Osteocyte (in vitro differentiated cells): ENCODE measurements at regions not wholly inside any gene's neighbourhood (a gene's known extent, or its start where the extent isn't known, plus 50 kb on each side); places are given as distances from the start of the nearest gene placed in this dataset.

Source experiments
- DNase-seq: peaks from one replicate; pipeline ENCODE4 v3.0.0; 2021; ENCODE audit warnings: mixed read lengths; ENCODE audit not compliant: unreplicated experiment; ENCODE audit errors: extremely low spot score
- H3K27ac Mint-ChIP-seq: one replicate; pipeline ENCODE4 v1.8.0; 2021; ENCODE audit warnings: mild to moderate bottlenecking, mixed read lengths; ENCODE audit not compliant: unreplicated experiment
- H3K27me3 Mint-ChIP-seq: one replicate; pipeline ENCODE4 v1.8.0; 2021; ENCODE audit warnings: mixed read lengths; ENCODE audit not compliant: unreplicated experiment
- H3K36me3 Mint-ChIP-seq: one replicate; pipeline ENCODE4 v1.8.0; 2021; ENCODE audit warnings: mixed read lengths; ENCODE audit not compliant: unreplicated experiment
- H3K4me1 Mint-ChIP-seq: one replicate; pipeline ENCODE4 v1.8.0; 2021; ENCODE audit warnings: mixed read lengths; ENCODE audit not compliant: unreplicated experiment
- H3K4me3 Mint-ChIP-seq: one replicate; pipeline ENCODE4 v1.8.0; 2021; ENCODE audit warnings: mild to moderate bottlenecking, moderate library complexity, mixed read lengths; ENCODE audit not compliant: unreplicated experiment
- H3K9me3 Mint-ChIP-seq: one replicate; pipeline ENCODE4 v1.8.0; 2021; ENCODE audit warnings: mixed read lengths; ENCODE audit not compliant: unreplicated experiment
- TF ChIP-seq, protein P1 (sequence below): fragments of 200-600 bp; sonication (generic); IDR thresholded peaks from 2 replicates; pipeline ENCODE4 v1.5.0; 2021; ENCODE audit warnings: antibody characterized with exemption, mild to moderate bottlenecking, moderate library complexity

DNA sequence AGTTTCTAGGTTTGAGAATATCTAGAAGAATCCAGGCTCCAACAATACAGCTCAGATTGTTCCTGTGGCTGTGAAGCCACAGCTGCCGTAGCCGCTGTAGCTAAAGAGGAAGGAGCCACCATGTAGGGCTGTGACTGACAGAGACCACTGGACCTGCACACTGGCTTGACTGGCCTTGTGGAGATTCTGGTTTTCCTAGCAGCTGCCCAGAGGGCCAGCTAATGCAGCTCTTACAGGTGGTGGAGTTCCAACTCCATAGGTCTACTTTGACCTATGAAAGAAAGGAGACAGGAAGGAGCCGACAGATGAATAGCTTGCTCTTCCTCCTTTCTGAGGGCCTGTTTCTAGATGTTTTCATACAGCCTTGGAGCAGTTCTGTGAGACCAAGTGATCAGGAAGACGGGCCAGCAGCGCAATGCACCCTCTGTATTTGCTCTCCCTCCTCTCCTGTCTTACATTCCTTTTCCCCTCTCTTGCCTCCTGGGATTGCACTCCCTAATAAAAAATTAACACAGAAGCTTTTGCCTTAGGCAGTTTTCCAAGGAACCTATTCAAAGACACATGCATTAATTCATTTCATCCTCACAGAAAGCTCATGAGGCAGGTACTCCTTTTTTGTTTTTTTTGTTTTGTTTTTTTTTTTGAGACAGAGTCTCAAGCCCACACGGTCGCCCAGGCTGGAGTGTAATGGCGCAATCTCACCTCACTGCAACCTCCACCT is 51.8 kb upstream of the MYB start:
- TF ChIP-seq, protein P1, sequence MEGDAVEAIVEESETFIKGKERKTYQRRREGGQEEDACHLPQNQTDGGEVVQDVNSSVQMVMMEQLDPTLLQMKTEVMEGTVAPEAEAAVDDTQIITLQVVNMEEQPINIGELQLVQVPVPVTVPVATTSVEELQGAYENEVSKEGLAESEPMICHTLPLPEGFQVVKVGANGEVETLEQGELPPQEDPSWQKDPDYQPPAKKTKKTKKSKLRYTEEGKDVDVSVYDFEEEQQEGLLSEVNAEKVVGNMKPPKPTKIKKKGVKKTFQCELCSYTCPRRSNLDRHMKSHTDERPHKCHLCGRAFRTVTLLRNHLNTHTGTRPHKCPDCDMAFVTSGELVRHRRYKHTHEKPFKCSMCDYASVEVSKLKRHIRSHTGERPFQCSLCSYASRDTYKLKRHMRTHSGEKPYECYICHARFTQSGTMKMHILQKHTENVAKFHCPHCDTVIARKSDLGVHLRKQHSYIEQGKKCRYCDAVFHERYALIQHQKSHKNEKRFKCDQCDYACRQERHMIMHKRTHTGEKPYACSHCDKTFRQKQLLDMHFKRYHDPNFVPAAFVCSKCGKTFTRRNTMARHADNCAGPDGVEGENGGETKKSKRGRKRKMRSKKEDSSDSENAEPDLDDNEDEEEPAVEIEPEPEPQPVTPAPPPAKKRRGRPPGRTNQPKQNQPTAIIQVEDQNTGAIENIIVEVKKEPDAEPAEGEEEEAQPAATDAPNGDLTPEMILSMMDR, result no peak
- Mint-ChIP-seq H3K4me1 (no peaks in the 10 kb centered on the region), H3K27me3 (peaks cover 15% of the 10 kb centered on the region)

DNA sequence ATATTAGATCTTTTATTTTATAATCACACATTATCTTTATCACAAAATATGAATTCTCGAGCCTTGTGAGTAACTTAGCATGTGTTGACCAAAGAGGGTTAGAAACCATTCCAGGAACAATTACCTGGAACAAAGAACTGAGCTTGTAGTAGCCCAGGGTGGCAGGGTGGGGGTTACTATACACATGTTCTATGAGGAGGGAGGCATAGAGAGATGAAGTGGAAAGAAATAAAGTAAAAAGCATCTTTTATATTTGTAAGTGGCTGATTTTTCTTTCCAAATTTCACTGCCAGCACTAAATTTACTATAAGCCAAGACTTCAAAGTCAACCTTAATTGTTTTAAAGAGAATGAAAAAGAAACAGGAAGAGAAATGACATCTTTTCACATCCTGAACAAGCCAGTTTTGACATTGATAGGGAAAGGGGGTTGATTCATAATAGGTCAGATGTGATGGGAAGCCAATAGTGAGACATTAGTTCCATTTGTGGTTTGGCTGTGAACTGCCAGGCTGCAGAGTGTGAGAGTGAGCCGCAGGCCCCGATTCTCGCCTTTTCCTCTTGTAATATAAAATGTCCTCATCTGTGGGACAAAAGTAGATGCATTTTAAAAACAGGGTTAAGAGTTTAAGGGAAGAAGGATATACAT is 52.7 kb upstream of the MYB start:
- no peak for DNase-seq
- H3K4me1 Mint-ChIP-seq, result no peaks in the 10 kb centered on the region
- no peak overlapping the region for H3K4me3 Mint-ChIP-seq
- no peaks in the 10 kb centered on the region for H3K9me3 Mint-ChIP-seq
- H3K36me3 Mint-ChIP-seq, result no peaks in the 10 kb centered on the region
- TF ChIP-seq, protein P1, result no peak
- no peak overlapping the region for H3K27ac Mint-ChIP-seq
- H3K27me3 Mint-ChIP-seq, result peaks cover 23% of the 10 kb centered on the region

More for the DNA sequence above, 51.8 kb upstream of the MYB start:
- H3K4me3 Mint-ChIP-seq, result no peak overlapping the region
- no peaks in the 10 kb centered on the region for H3K36me3 Mint-ChIP-seq
- no peaks in the 10 kb centered on the region for H3K9me3 Mint-ChIP-seq
- DNase-seq, result no peak
- no peak overlapping the region for H3K27ac Mint-ChIP-seq

DNA sequence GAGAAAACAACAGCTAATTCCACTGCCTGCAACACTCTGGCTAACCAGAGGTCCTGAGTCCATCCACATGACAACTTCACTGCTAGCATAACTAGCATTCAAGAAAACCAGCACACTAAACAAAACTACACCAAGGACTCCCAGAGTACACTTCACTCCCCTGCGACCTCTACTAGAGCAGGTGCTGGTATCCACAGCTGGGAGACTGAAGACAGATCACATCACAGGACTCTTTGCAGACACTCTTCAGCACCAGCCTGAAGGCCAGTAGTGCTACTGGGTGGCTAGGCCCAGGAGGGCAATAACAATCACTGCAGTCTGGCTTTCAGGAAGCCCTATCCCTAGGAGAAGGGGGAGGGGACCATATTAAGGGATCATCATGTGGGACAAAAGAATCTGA is 54.4 kb upstream of the MYB start:
- no peaks in the 10 kb centered on the region for H3K4me1 Mint-ChIP-seq
- TF ChIP-seq, protein P1, result no peak
- peaks cover 26% of the 10 kb centered on the region for H3K27me3 Mint-ChIP-seq
- H3K27ac Mint-ChIP-seq, result no peak overlapping the region
- H3K9me3 Mint-ChIP-seq, result no peaks in the 10 kb centered on the region
- H3K36me3 Mint-ChIP-seq, result no peaks in the 10 kb centered on the region
- no peak for DNase-seq
- no peak overlapping the region for H3K4me3 Mint-ChIP-seq

DNA sequence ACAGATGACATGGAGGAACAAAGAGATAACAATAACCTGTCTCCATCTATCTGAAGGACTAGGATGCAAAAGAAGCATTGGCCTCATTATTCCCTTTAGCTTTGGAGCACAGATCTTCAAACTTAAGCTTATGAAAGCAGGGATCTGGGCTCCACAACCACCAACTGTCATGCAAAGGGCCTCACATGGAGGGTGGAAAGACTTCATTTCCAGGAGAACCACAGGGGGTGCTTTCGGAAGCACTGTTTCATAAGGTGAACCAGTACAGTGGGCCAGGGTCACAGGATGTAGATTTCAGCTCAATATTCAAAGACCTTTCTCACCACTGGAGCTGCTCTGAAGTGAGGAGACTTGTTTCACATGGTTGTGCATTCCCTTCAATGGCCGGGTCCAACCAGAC is 55.1 kb upstream of the MYB start:
- Mint-ChIP-seq H3K4me3 (no peak overlapping the region), H3K9me3 (no peaks in the 10 kb centered on the region), H3K36me3 (no peaks in the 10 kb centered on the region), H3K27ac (no peak overlapping the region), H3K27me3 (peaks cover 32% of the 10 kb centered on the region), H3K4me1 (no peaks in the 10 kb centered on the region)
- DNase-seq, result no peak
- TF ChIP-seq, protein P1, result no peak

DNA sequence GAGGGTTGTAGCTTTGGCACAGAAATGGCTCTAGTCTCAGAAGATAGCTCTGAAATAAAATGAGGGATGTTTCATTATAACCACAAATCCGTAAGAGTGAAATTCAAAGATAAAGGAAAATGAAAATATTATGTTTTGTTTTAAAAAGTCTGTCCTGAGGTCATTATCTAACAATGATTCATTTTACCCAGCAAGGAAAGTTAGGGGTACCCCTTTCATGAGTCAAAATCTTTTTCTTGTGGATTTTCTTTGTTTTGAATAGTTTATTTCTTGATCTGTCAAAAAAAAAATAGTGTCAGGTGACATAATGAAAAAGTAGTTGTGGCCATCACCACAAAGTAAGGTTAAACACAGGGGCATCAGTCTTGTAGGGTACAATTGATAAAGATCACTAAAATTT is 59.7 kb upstream of the MYB start:
- no peak overlapping the region for H3K4me3 Mint-ChIP-seq
- H3K4me1 Mint-ChIP-seq, result no peaks in the 10 kb centered on the region
- TF ChIP-seq, protein P1, result no peak

More for the DNA sequence above, 59.7 kb upstream of the MYB start:
- H3K27ac Mint-ChIP-seq, result no peak overlapping the region
- no peaks in the 10 kb centered on the region for H3K36me3 Mint-ChIP-seq
- no peak for DNase-seq
- H3K27me3 Mint-ChIP-seq, result peaks cover 60% of the 10 kb centered on the region
- no peaks in the 10 kb centered on the region for H3K9me3 Mint-ChIP-seq
